GM23248 (cell line): ENCODE measurements at regions not wholly inside any gene's neighbourhood (a gene's known extent, or its start where the extent isn't known, plus 50 kb on each side); places are given as distances from the start of the nearest gene placed in this dataset.
"Not testable (repeated sequence)": the region's sequence is repeated elsewhere in the genome, so short reads cannot be mapped to it uniquely, and the experiment has no call there.

Experiments used
- DNase-seq: peaks from one replicate; pipeline ENCODE4 v3.0.0-alpha.2; 2015
- H2AFZ ChIP-seq: fragments of 200-600 bp; sonication (generic); 2 replicates; pipeline ENCODE4 v1.6.1; 2016; ENCODE audit warnings: antibody characterized with exemption
- H3F3A ChIP-seq: fragments of 200-600 bp; sonication (generic); 2 replicates; pipeline ENCODE4 v1.6.1; 2016; ENCODE audit warnings: mild to moderate bottlenecking, antibody characterized with exemption, mixed run types; ENCODE audit not compliant: insufficient read depth
- H3K27ac ChIP-seq: fragments of 200-600 bp; sonication (generic); 2 replicates; pipeline ENCODE4 v1.5.1; 2016; ENCODE audit warnings: mild to moderate bottlenecking
- H3K27me3 ChIP-seq: fragments of 200-600 bp; sonication (generic); replicated peaks from 2 replicates; pipeline ENCODE4 v1.6.1; 2016; ENCODE audit warnings: mild to moderate bottlenecking; ENCODE audit not compliant: insufficient read depth
- H3K36me3 ChIP-seq: fragments of 200-600 bp; sonication (generic); 2 replicates; pipeline ENCODE4 v1.6.1; 2016; ENCODE audit warnings: low read depth, mild to moderate bottlenecking
- H3K4me1 ChIP-seq: fragments of 200-600 bp; sonication (generic); 2 replicates; pipeline ENCODE4 v1.6.1; 2016; ENCODE audit warnings: mild to moderate bottlenecking; ENCODE audit not compliant: insufficient read depth
- H3K4me2 ChIP-seq: fragments of 200-600 bp; sonication (generic); one replicate; pipeline ENCODE4 v1.6.1; 2016; ENCODE audit warnings: mild to moderate bottlenecking; ENCODE audit not compliant: unreplicated experiment
- H3K4me3 ChIP-seq: fragments of 200-600 bp; sonication (generic); 2 replicates; pipeline ENCODE4 v1.5.1; 2016; ENCODE audit warnings: mild to moderate bottlenecking
- H3K79me2 ChIP-seq: fragments of 200-600 bp; sonication (generic); 2 replicates; pipeline ENCODE4 v1.6.1; 2016; ENCODE audit warnings: mild to moderate bottlenecking; ENCODE audit not compliant: insufficient read depth
- H3K9ac ChIP-seq: fragments of 200-600 bp; sonication (generic); 2 replicates; pipeline ENCODE4 v1.6.1; 2016; ENCODE audit warnings: mild to moderate bottlenecking
- H3K9me2 ChIP-seq: fragments of 200-600 bp; sonication (generic); 2 replicates; pipeline ENCODE4 v1.6.1; 2016; ENCODE audit warnings: mixed run types, mild to moderate bottlenecking, moderate library complexity; ENCODE audit not compliant: insufficient read depth
- H3K9me3 ChIP-seq: fragments of 200-600 bp; sonication (generic); one replicate; pipeline ENCODE4 v1.6.1; 2017; ENCODE audit warnings: low read depth
- H4K20me1 ChIP-seq: fragments of 200-600 bp; sonication (generic); 2 replicates; pipeline ENCODE4 v1.6.0; 2016; ENCODE audit not compliant: insufficient read depth
- EZH2 ChIP-seq: fragments of 200-600 bp; sonication (generic); IDR thresholded peaks from 2 replicates; pipeline ENCODE4 v1.6.1; 2018; ENCODE audit warnings: antibody characterized with exemption, mild to moderate bottlenecking; ENCODE audit not compliant: insufficient read depth, poor library complexity, severe bottlenecking
- EZH2phosphoT487 ChIP-seq: fragments of 200-600 bp; sonication (generic); IDR thresholded peaks from 2 replicates; pipeline ENCODE4 v1.6.1; 2018; ENCODE audit warnings: antibody characterized with exemption, moderate library complexity, mild to moderate bottlenecking, low read depth; ENCODE audit not compliant: insufficient read depth
- WGBS, 2 experiments: methylation state at CpG; one replicate each; pipeline ENCODE4 v1.1.6; 2015 to 2017; ENCODE audit warnings: low lambda C conversion rate in 2 of 2, low coverage in 1 of 2; ENCODE audit errors: missing lambda C conversion rate in 2 of 2; 5-methylcytosine and 5-hydroxymethylcytosine counted together
- in situ Hi-C: fragments of 300-500 bp; cut with MboI; formaldehyde crosslinking; loops from 2 replicates; pipeline ENCODE4 v1.15.0; 2020

DNA sequence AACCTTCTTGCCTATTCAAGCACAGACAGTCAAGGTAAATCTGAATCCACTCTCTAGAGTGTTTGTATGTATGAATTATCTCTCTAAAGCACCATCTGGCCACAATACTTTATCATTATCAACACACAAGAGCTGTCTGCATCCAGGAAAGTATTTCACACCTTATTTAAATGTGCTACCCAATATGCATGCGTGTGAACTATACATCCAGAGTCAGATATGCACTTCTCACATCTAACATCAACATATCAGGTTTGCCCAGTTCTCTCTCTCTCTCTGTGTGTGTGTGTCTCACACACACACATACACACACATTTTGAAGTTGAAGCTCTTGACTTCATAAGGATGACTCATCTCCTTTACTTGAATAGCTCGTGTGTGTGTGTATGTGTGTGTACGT, 697.5 kb upstream of the PCDH20 start:
- H3F3A ChIP-seq: no peaks in the 10 kb centered on the region
- H4K20me1 ChIP-seq: no peaks in the 10 kb centered on the region
- no peaks in the 10 kb centered on the region for H3K9me2 ChIP-seq
- H3K27me3 ChIP-seq: no peaks in the 10 kb centered on the region
- DNase-seq: no peak
- H3K27ac ChIP-seq: no peak overlapping the region
- no peak overlapping the region for H3K4me2 ChIP-seq
- H3K4me3 ChIP-seq: no peak overlapping the region
- 11 to 13% methylated on average over 3 of the region's 3 CpGs for WGBS, 2 experiments
- H2AFZ ChIP-seq: no peak overlapping the region
- TF ChIP-seq EZH2phosphoT487: no peak
- no peak for TF ChIP-seq EZH2
- H3K36me3 ChIP-seq: no peaks in the 10 kb centered on the region
- H3K9ac ChIP-seq: no peak overlapping the region
- no peaks in the 10 kb centered on the region for H3K4me1 ChIP-seq
- no peaks in the 10 kb centered on the region for H3K79me2 ChIP-seq
- no peaks in the 10 kb centered on the region for H3K9me3 ChIP-seq
- in situ Hi-C loops: no loop called here

DNA sequence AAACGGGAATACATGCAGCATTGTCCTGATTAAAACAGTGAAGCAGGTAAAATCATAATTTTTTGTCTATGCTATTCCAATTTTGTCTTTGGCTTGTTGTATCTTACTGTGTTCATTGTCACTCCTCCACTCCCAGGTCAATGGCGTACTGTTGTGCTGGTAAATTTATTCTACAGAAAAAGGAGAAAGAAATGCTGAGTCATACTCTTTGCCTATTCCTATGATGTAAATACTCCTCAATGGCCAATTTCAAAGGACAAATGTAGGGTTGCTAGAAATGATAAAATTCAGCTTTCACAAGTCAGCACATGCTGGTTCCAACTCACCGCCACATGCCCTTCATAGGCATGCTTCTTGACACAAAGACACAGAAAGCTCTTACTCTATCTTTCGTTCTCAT, 694.4 kb upstream of the PCDH20 start:
- no peak for TF ChIP-seq EZH2
- no peak for TF ChIP-seq EZH2phosphoT487
- no peak for DNase-seq
- no peak overlapping the region for H3K9ac ChIP-seq
- in situ Hi-C loops: no loop called here
- H3K36me3 ChIP-seq: no peaks in the 10 kb centered on the region
- no peaks in the 10 kb centered on the region for H3K9me3 ChIP-seq
- H3K4me3 ChIP-seq: no peak overlapping the region
- H3K27ac ChIP-seq: no peak overlapping the region
- no peaks in the 10 kb centered on the region for H3F3A ChIP-seq
- H3K4me1 ChIP-seq: no peaks in the 10 kb centered on the region
- H4K20me1 ChIP-seq: no peaks in the 10 kb centered on the region
- no peaks in the 10 kb centered on the region for H3K79me2 ChIP-seq
- H2AFZ ChIP-seq: no peak overlapping the region
- no peaks in the 10 kb centered on the region for H3K9me2 ChIP-seq
- no peak overlapping the region for H3K4me2 ChIP-seq
- H3K27me3 ChIP-seq: no peaks in the 10 kb centered on the region
- WGBS, 2 experiments: 42 to 51% methylated on average over 4 of the region's 4 CpGs

DNA sequence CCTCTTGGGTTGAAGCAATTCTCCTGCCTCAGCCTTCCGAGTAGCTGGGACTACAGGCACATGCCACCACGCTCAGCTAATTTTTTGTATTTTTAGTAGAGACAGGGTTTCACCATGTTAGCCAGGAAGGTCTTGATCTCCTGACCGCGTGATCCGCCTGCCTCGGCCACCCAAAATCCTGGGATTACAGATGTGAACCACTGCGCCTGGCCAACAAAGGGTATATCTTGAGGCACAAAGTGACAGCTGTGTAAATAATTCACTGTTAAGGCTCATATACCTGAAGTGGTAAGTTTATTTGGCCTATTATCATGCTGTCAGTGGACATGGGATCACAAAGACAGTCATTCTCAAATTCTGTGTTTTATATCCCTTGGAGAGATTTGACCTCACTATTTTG, 688.5 kb upstream of the PCDH20 start:
- H3K9me3 ChIP-seq, H3K4me2 ChIP-seq, H3K4me1 ChIP-seq, H4K20me1 ChIP-seq, H3K9ac ChIP-seq, in situ Hi-C loops, H3K79me2 ChIP-seq, H3F3A ChIP-seq, H3K9me2 ChIP-seq, H3K4me3 ChIP-seq, H3K27me3 ChIP-seq, H3K36me3 ChIP-seq, DNase-seq, H3K27ac ChIP-seq, H2AFZ ChIP-seq: not testable (repeated sequence)
- 36 to 47% methylated on average over 7 of the region's 7 CpGs for WGBS, 2 experiments

DNA sequence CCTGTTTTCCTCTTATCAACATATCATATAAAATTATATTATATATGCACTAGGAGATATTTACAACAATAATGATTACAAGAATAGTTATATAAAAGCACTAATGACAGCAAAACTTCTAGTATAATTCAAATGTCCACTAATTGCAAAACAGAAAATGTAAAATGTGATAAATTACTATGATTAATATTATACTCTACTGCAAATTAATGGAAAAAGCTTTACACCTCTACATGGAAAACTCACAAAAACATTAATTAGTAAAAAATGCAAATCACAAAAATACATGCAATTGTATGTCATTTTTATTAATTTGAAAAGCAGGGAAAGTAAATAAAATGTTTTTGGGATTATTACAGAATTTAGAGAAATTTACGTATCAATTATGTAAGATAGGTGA, 681.0 kb upstream of the PCDH20 start:
- no peaks in the 10 kb centered on the region for H4K20me1 ChIP-seq
- H3K27me3 ChIP-seq: no peaks in the 10 kb centered on the region
- no peaks in the 10 kb centered on the region for H3K79me2 ChIP-seq
- TF ChIP-seq EZH2: no peak
- TF ChIP-seq EZH2phosphoT487: no peak
- no peaks in the 10 kb centered on the region for H3K4me1 ChIP-seq
- DNase-seq: no peak
- no peaks in the 10 kb centered on the region for H3K36me3 ChIP-seq
- no peaks in the 10 kb centered on the region for H3F3A ChIP-seq
- no peak overlapping the region for H3K4me2 ChIP-seq
- H3K4me3 ChIP-seq: no peak overlapping the region
- H3K9me2 ChIP-seq: no peaks in the 10 kb centered on the region
- WGBS, 2 experiments: 47 to 55% methylated on average over 1 of the region's 1 CpG
- H3K27ac ChIP-seq: no peak overlapping the region
- in situ Hi-C loops: no loop called here
- no peak overlapping the region for H2AFZ ChIP-seq
- H3K9ac ChIP-seq: no peak overlapping the region
- H3K9me3 ChIP-seq: peaks cover 5% of the 10 kb centered on the region

DNA sequence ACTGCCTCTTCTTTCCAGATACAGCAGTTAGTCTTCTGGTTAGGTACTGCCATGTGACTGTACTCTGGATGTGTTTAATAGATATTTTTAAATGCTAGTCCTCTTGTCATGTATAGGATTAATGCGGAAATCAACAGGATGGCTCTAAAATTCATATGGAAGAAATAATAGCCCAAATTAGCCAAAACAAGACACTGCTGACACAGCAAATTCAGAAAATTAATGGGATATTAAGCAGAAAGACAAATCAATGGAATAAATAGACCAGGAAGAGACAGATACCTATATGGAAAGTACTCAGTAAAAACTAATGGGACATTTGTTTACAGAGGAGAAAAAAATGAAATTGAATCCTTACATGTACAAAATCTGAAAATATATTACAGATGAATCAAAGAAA, 679.3 kb upstream of the PCDH20 start:
- Histone ChIP-seq H3K9ac (no peak overlapping the region), H4K20me1 (no peaks in the 10 kb centered on the region), H3K27ac (no peak overlapping the region), H3K4me2 (no peak overlapping the region), H3K4me1 (no peaks in the 10 kb centered on the region), H3K9me3 (peaks cover 5% of the 10 kb centered on the region), H2AFZ (no peak overlapping the region), H3K79me2 (no peaks in the 10 kb centered on the region), H3K27me3 (no peaks in the 10 kb centered on the region), H3K9me2 (no peaks in the 10 kb centered on the region), H3K36me3 (no peaks in the 10 kb centered on the region), H3K4me3 (no peak overlapping the region), H3F3A (no peaks in the 10 kb centered on the region)
- in situ Hi-C loops: no loop called here
- TF ChIP-seq EZH2phosphoT487 (no peak), EZH2 (no peak)
- 63 to 65% methylated on average over 1 of the region's 1 CpG for WGBS, 2 experiments
- no peak for DNase-seq
